DND-41 (cell line): ENCODE measurements at regions not wholly inside any gene's neighbourhood (a gene's known extent, or its start where the extent isn't known, plus 50 kb on each side); places are given as distances from the start of the nearest gene placed in this dataset.

Source experiments
- CTCF ChIP-seq: IDR thresholded peaks from 2 replicates; pipeline ENCODE4 v1.5.1; 2012; ENCODE audit warnings: borderline replicate concordance, low read length, moderate library complexity, mild to moderate bottlenecking; ENCODE audit not compliant: poor library complexity, severe bottlenecking; ENCODE audit errors: extremely low read depth
- EZH2 ChIP-seq: IDR thresholded peaks from 3 replicates; pipeline ENCODE4 v1.6.1; 2012; ENCODE audit warnings: borderline replicate concordance, low read depth, mild to moderate bottlenecking, moderate library complexity, low read length, inconsistent platforms; ENCODE audit not compliant: severe bottlenecking

- TF ChIP-seq CTCF (no peak), EZH2 (no peak)
These were observed 196.1 kb upstream of the OSR1 start for GRCh38 chr2:19554520-19554919.
